Heart left ventricle (tissue), 13 donors: ENCODE measurements at regions not wholly inside any gene's neighbourhood (a gene's known extent, or its start where the extent isn't known, plus 50 kb on each side); places are given as distances from the start of the nearest gene placed in this dataset.

Experiments used
- CTCF ChIP-seq, 12 donors: fragments of 200-600 bp; sonication (generic) in 4 of 12; IDR thresholded peaks; one replicate each; pipeline versions ENCODE4 v1.5.0 to v1.8.0; 2018 to 2022; ENCODE audit warnings: antibody characterized with exemption in 12 of 12, mild to moderate bottlenecking in 5 of 12
- POLR2A ChIP-seq, 2 donors: fragments of 450-650 bp; IDR thresholded peaks; one replicate each; pipeline ENCODE4 v1.6.1; 2017; ENCODE audit warnings: antibody characterized with exemption in 2 of 2, mild to moderate bottlenecking in 2 of 2, moderate library complexity in 2 of 2
- donor health status: ischemic (EF 13 %, LVEDD 7.1; RV severe dilation, severe dysfunction).
- donor health status: DM: no; HTN: yes; CAD: no.
- donor health status: DM: no; HTN: no; CAD: no.
- donor health status: ischemic (EF 25% LVEDD 6.9; RV normal size, moderate dysfunction).
- donor health status: ischemic (EF 25% LVEDD 5.7; RV mildly dilated, moderate dysfunction).
- donor health status: ischemic (EF 35%, LVEDD 5.7; RV mildly dilated, moderate dysfunction).
- donor health status: nonischemic (EF 11% LVEDD 7.7; RV severe dilation, severe dysfunction).
- donor health status: DM: yes; HTN: yes; CAD: no.
- donor health status: PGD.
- donor health status: ischemic (EF 29% LVEDD 5.4; RV normal size, mild dysfunction).
- donor health status: nonischemic (EF 23%, LVEDD 6.1; RV moderate dilation, normal function).

GRCh38 chr6:114648847-114649246 lies 306.0 kb upstream of the HS3ST5 start:
- no peak for TF ChIP-seq CTCF (IDR thresholded peaks at IDR 0.05)
- TF ChIP-seq POLR2A (IDR thresholded peaks at IDR 0.05) = no peak
